ENCODE measurements at regions not wholly inside any gene's neighbourhood (a gene's known extent, or its start where the extent isn't known, plus 50 kb on each side); places are given as distances from the start of the nearest gene placed in this dataset.

GRCh38 chr5:56289602-56289987 is 56.5 kb upstream of the ANKRD55 start:
- TF ChIP-seq EZH2 (IDR thresholded peaks at IDR 0.05; ENCODE audit: low read length, missing control alignments), result no peak
- TF ChIP-seq CTCF (conservative IDR thresholded peaks at IDR 0.05 in 1 of 2, IDR thresholded peaks at IDR 0.05 in 1 of 2; ENCODE audit: low read depth in 1 of 2, low read length in 2 of 2), result no peak

Measured in fibroblast of lung (primary cell).